Fibroblast of peridontal ligament (primary cell): ENCODE measurements at regions not wholly inside any gene's neighbourhood (a gene's known extent, or its start where the extent isn't known, plus 50 kb on each side); places are given as distances from the start of the nearest gene placed in this dataset.

ENCODE experiments used
- DNase-seq: peaks from one replicate; pipeline ENCODE4 v3.0.0-alpha.2; 2010; ENCODE audit errors: extremely low read depth

GRCh38 chr13:31896427-31896826, 135.1 kb upstream of the FRY start:
- DNase-seq, result peak; percentile 87

GRCh38 chr13:31898378-31899071, 133.0 kb upstream of the FRY start:
- DNase-seq, result no peak

DNA sequence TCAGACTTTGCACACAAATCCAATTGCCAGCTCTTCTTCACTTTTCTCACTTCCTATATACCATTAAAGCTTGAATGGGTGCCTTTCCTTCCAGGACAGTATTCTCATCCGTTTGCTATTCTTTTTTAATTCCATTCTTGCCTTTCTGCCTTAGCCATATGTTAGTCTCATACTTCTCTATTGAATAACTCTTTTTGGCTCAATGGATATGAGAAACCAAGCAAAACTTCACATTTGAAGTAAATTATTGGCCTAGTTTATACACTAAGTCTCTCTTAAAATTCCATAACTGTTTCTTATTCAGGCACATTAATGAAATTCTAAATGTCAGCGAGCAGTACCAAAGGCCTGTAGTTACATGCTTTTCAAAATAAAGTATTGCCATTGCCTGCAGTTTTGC, 129.6 kb upstream of the FRY start:
- DNase-seq, result no peak

DNA sequence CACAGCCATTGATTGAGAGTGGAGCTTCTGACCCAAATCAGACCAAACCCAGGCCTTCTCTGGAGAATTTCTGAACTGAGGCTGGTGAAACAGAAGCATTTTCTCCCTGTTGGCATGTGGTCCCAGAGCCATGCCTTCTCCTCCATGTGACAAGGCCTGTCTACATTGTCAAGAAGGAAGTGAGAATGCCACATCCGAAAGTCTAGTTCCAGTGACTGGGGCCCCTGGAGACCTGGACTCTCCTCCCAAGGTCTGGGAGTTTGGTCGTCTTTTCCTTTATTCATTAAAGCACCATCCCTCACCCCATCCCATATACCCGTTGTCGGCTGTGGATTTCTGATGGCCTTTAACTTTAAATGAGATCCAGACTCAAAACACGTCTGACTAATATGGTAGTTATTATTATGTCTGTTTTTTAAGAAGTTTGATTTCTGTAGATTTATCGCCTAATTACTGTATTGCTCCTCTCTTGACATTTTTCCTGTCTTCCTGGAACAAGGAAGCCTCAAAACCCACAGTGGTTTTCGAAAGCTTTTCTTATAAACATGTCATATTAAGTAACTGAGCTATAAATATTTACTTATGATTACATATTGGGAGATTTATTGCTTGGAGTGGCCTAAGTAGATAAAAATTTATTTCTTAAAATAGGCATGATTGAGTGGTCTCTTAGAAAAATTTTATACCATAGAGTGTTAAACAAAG, 128.3 kb upstream of the FRY start:
- DNase-seq, result no peak

DNA sequence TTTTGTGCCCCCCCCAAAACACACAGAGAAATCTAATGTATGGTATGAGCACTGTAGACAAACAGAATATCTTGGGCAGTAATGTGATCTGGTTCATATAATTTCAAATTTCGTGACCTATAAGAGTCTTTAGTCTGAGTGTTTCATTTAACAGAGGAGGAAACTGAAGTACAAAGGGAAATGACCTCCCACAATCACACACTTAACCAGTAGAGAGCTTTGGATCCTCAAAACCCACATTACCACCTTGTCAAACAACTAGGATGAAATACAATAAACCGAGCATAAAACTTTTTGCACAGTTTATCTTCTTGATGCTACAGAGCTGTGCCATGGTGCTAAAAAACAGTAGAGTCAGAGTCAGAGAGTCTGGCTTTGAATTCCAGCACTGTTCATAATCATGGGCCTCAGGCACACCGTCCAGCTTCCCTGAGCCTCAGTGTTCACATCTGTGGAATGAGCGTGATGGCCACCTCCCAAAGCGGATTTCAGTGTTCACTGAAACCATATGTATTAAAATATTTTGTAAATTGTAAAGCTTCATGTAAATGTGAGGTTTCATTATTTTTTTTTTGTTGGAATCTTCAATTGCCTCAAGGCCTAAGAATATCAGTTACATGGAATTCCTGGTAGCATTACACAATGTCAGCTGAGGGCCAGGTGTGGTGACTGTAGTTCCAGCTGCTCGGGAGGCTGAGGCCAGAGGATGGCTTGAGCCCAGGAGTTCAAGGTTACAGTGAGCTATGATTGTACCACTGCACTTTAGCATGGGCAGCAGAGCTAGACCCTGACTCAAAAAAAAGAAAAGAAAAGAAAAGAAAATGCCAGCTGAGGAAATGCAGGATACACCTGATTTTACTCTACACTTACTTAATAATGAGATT, 126.4 kb upstream of the FRY start:
- no peak for DNase-seq

- DNase-seq, result no peak
Measured at GRCh38 chr13:31905961-31906360, 125.6 kb upstream of the FRY start.

GRCh38 chr13:31908696-31909411, 122.7 kb upstream of the FRY start:
- peak; percentile 46 for DNase-seq

- peak; percentile 85 for DNase-seq
Measured at GRCh38 chr13:31909864-31910551, 121.6 kb upstream of the FRY start.

GRCh38 chr13:31910633-31911032, 120.9 kb upstream of the FRY start:
- DNase-seq, result no peak

GRCh38 chr13:31912647-31913401, 118.8 kb upstream of the FRY start:
- no peak for DNase-seq

GRCh38 chr13:31913459-31913858, 118.1 kb upstream of the FRY start:
- peak; percentile 31 for DNase-seq

DNA sequence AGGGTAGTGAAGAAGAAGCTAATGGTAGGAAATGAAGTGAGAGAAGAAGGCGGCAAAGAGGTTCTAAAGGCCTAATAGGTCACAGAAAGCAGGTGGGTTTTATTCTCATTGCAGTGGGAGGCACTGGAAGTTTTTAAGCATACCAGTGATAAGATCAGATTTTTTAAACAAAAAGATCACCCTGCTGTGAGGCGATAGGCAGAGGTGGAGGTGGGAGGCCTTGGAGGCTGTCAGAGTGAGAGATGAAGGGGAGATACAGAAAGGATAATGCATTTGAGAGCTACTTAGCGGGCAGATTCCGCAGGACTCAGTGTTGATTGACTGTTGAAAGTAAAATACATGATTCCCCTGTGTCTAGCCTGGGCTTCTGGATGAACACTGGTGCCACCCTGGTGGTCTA, 116.7 kb upstream of the FRY start:
- no peak for DNase-seq

DNA sequence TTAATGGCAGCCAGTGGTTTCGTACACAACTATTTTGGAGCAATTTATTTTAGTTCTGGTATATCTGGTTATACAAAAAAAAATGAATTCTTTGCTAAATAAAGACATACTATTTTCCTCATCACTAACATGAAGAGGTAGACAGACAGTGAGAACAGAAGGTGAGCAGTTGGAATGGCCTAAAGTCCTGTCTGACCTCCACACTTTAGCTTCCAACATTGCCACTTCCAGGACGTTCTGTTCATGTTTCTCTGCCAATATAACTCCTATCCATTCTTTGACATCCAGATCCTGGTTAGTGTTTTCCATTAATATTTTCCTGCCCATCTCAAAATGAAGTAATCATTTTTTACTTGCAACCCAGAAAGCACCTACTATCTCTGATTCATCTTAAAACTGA, 112.9 kb upstream of the FRY start:
- no peak for DNase-seq

GRCh38 chr13:31919241-31919640, 112.3 kb upstream of the FRY start:
- DNase-seq, result no peak

- peak; percentile 19 for DNase-seq
Measured at GRCh38 chr13:31919971-31920726, 111.4 kb upstream of the FRY start.

DNA sequence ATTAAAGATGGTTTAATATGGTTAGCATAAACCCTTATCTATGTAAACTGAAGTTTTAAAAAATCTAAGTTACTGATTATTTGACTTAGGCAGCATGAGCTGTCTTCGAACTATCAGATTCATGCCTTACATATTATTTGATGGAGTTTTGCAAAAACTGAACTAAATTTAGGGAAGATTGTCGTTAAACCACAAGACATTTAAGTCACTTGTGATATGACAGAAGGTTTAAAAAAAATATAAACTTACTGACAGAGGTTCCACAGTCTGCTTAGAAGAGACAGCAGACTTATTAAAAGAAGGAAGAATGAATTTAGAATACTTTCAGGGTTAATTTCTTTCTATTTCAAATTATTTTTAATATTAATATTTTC, 110.9 kb upstream of the FRY start:
- no peak for DNase-seq

DNA sequence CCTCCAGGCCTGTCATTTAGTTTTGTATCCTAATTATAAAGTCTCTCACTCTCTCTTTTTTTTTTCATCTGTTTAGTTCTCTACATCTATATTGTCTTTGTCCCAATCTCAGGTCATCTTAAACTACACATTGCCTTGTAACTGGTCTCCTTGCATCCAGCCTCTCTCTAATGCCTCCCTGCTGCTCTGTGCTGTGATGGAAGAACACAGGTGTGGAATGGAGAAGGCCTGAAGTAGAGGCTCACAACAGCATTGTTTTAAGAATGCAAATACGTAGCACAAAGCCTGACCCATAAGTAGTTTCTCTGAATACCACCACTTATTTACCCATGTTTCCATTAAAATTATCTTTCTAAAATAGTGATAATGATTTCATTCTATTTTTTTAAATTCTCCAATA, 108.8 kb upstream of the FRY start:
- DNase-seq, result no peak

DNA sequence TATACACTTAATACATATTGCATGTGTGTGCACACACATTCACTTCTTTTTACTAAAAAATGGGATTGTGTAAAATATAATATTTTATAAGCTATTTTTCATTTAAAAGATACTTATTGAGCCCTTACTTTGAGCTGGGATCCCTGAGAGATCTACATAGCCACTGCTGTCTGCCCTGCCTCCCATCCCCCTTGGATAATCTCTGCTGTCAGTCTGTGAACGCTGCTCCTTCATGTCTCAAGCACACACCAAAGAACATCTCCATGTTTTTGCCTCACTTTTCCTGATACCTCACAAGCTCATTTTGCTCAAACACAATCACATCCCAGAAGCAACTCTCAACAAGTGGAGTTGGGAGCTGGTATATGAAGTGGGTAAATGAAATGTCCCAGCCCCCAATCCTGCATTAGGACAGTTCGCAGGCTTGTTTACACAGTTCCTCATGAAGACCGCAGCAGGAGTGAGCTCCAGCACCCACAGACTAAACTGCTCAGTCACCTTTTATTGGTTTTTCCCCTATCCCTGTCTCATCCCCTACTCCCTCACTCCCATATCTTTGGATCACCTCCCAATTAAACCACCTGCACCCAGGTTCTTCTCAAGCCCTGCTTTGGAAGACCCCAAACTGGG, 108.3 kb upstream of the FRY start:
- DNase-seq, result no peak

DNA sequence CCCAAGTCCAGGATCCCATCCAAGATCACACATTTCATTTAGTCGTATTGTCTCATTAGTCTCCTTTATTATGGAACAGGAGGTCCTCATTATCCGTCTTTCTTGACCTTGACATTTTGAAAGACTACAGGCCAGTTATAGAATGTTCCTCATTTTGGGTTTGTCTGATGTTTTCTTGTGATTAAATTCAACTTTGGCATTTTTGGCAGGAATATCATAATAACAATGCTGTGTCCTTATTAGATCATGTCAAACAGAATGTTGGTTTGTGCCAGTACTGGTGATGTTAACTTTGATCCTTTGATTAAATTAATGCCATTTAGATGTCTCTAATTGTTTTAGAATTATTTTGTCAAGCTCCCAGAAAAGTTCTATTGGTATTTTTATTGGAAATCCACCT, 106.5 kb upstream of the FRY start:
- no peak for DNase-seq
